ENCODE measurements at regions not wholly inside any gene's neighbourhood (a gene's known extent, or its start where the extent isn't known, plus 50 kb on each side); places are given as distances from the start of the nearest gene placed in this dataset.

GRCh38 chr13:72412481-72412880, 314.9 kb downstream of the MZT1 start:
- Histone ChIP-seq H3K4me2 (no peak overlapping the region), H3K36me3 (ENCODE audit: insufficient read depth) (no peaks in the 10 kb centered on the region), H3K9ac (no peak overlapping the region), H2AFZ (ENCODE audit: low read depth) (no peak overlapping the region), H3K27ac (no peak overlapping the region), H3K79me2 (ENCODE audit: insufficient read depth, low read depth) (no peaks in the 10 kb centered on the region), H3K27me3 (ENCODE audit: insufficient read depth, low read depth) (no peaks in the 10 kb centered on the region), H4K20me1 (ENCODE audit: insufficient read depth) (no peaks in the 10 kb centered on the region), H3K4me1 (ENCODE audit: low read depth, poor library complexity, severe bottlenecking) (no peaks in the 10 kb centered on the region), H3K4me3 (IDR thresholded peaks at IDR 0.05; ENCODE audit: insufficient read depth, low read depth, low read length) (no peak overlapping the region)
- no peak for TF ChIP-seq CTCF (conservative IDR thresholded peaks at IDR 0.05; ENCODE audit: low read depth, low read length)

DNA sequence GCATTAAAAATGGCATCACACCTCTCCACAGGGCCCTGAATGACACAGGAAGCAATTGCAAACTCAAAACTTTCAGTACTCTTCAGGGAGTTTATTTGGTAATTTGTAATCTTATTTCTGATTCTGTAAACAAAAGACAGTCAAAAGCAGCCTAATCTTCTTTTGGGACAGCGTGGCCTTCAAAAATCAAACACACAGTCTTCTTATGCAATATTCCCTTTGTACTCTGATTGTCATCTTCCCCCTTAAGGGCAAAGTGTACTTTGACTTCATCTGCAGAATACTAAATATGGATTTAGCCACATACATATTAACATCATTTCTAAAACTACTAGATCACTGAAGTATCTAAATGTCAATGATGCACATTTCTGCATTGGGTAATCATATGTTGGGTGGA, 322.0 kb downstream of the MZT1 start:
- TF ChIP-seq CTCF (conservative IDR thresholded peaks at IDR 0.05; ENCODE audit: low read depth, low read length), result no peak
- Histone ChIP-seq H3K36me3 (ENCODE audit: insufficient read depth) (no peaks in the 10 kb centered on the region), H4K20me1 (ENCODE audit: insufficient read depth) (no peaks in the 10 kb centered on the region), H3K9ac (no peak overlapping the region), H3K27ac (no peak overlapping the region), H2AFZ (ENCODE audit: low read depth) (no peak overlapping the region), H3K4me2 (no peak overlapping the region), H3K4me3 (IDR thresholded peaks at IDR 0.05; ENCODE audit: insufficient read depth, low read depth, low read length) (no peak overlapping the region), H3K27me3 (ENCODE audit: insufficient read depth, low read depth) (no peaks in the 10 kb centered on the region), H3K4me1 (ENCODE audit: low read depth, poor library complexity, severe bottlenecking) (no peaks in the 10 kb centered on the region), H3K79me2 (ENCODE audit: insufficient read depth, low read depth) (no peaks in the 10 kb centered on the region)

GRCh38 chr13:72403396-72404010, 323.9 kb downstream of the MZT1 start:
- Histone ChIP-seq H3K36me3 (ENCODE audit: insufficient read depth) (no peaks in the 10 kb centered on the region), H4K20me1 (ENCODE audit: insufficient read depth) (no peaks in the 10 kb centered on the region), H3K27me3 (ENCODE audit: insufficient read depth, low read depth) (no peaks in the 10 kb centered on the region), H3K27ac (no peak overlapping the region), H2AFZ (ENCODE audit: low read depth) (no peak overlapping the region), H3K79me2 (ENCODE audit: insufficient read depth, low read depth) (no peaks in the 10 kb centered on the region), H3K4me2 (no peak overlapping the region), H3K4me1 (ENCODE audit: low read depth, poor library complexity, severe bottlenecking) (no peaks in the 10 kb centered on the region), H3K4me3 (IDR thresholded peaks at IDR 0.05; ENCODE audit: insufficient read depth, low read depth, low read length) (no peak overlapping the region), H3K9ac (no peak overlapping the region)
- TF ChIP-seq CTCF (conservative IDR thresholded peaks at IDR 0.05; ENCODE audit: low read depth, low read length), result no peak

GRCh38 chr13:72400856-72401255, 326.6 kb downstream of the MZT1 start:
- Histone ChIP-seq H3K4me2 (no peak overlapping the region), H3K4me1 (ENCODE audit: low read depth, poor library complexity, severe bottlenecking) (no peaks in the 10 kb centered on the region), H3K79me2 (ENCODE audit: insufficient read depth, low read depth) (no peaks in the 10 kb centered on the region), H3K9ac (no peak overlapping the region), H3K27ac (no peak overlapping the region), H3K27me3 (ENCODE audit: insufficient read depth, low read depth) (no peaks in the 10 kb centered on the region), H2AFZ (ENCODE audit: low read depth) (no peak overlapping the region), H3K4me3 (IDR thresholded peaks at IDR 0.05; ENCODE audit: insufficient read depth, low read depth, low read length) (no peak overlapping the region), H4K20me1 (ENCODE audit: insufficient read depth) (no peaks in the 10 kb centered on the region), H3K36me3 (ENCODE audit: insufficient read depth) (no peaks in the 10 kb centered on the region)
- TF ChIP-seq CTCF (conservative IDR thresholded peaks at IDR 0.05; ENCODE audit: low read depth, low read length), result no peak
